Stimulated activated naive CD8-positive, alpha-beta T cell treated with anti-CD3 and anti-CD28 coated beads, Interleukin-15, Interleukin-2, amounts not matched to agents 100 U/mL and 50 U/mL, for 24 hours (primary cell): ENCODE measurements at regions not wholly inside any gene's neighbourhood (a gene's known extent, or its start where the extent isn't known, plus 50 kb on each side); places are given as distances from the start of the nearest gene placed in this dataset.
"Not testable (repeated sequence)": the region's sequence is repeated elsewhere in the genome, so short reads cannot be mapped to it uniquely, and the experiment has no call there.

Experiments
- ATAC-seq: fragments of 150-1000 bp; cut with Tn5 transposase; one replicate; pipeline ENCODE4 v1.10.0; 2021
- DNase-seq: peaks from one replicate; pipeline ENCODE4 v3.0.0; 2021

DNA sequence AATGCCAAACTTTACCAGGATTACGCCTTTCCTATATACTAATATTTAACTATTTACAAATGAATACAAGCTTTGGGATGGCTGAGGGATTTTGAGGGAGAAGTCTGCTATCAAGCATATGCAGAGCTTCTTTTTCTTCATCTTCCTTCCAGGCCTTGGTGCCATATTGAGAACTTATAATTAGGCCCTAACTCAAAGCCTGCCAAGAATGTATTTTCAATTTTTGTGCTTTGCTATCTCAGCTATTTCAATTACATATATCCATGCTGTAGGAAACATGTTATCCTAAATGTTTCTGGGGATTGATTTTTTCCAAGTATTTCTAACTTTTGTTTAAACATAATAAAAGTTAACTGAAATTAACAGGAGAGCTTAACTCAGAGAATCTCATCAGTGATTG lies 425.0 kb upstream of the GRM7 start:
- no peak for DNase-seq
- ATAC-seq: no peak

DNA sequence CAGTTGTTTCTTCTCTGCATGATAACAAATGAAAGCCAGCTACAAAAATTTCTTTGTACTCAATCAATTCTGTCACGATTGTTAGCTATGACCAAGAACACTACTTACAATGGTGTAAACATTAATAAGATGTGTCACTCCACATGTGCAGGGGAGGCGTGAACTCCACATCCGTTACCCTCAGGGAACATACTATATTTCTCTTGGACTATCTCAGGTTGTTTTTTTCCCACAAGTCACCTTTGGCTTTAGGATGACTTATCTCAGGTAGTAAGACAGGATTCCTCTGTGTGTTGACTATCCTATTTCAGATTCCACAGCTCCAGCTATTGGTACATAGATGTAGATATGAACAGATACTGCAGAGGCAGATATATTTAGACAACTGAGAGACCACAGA lies 423.3 kb upstream of the GRM7 start:
- ATAC-seq (no peak), DNase-seq (no peak)

DNA sequence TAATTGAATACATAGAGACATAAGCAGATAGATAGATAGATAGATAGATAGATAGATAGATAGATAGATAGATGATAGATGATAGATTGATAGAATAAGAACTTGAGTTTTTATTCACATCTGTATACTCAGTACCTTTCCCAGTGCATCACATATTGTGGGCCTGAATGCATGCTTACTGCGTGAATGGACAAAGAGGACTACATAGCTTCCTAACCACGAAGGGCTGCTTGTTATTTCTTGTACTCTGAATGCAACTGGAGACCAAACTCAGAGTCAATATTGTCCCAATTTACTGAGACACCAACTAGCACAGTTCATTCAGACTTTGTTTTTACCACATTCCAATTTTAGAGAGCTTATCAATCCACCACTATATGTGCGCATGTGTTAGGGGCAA lies 422.9 kb upstream of the GRM7 start:
- no peak for ATAC-seq
- no peak for DNase-seq

GRCh38 chr3:6439226-6439625 lies 421.7 kb upstream of the GRM7 start:
- ATAC-seq: no peak

DNA sequence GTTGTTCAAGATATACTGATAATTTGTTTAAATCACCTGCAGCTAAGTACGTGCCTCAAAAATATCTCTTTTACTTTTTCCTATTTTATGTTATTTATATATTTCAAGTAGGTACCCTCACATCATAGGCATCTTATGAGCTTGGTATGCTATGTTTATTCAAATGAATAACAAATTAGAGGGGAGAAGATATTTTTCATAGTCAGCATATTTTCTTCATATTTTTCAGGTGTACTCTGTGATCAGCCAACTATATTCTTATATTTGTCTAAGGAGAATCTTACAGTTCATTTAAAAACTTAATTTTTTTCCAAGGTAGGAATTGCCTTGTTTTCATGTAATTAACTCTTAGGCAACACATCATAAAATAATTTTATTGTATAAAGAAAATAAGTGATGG lies 421.1 kb upstream of the GRM7 start:
- ATAC-seq: no peak
- DNase-seq: no peak

More at GRCh38 chr3:6439226-6439625, 421.7 kb upstream of the GRM7 start:
- no peak for DNase-seq

- no peak for ATAC-seq
- no peak for DNase-seq
These were observed 415.8 kb upstream of the GRM7 start for GRCh38 chr3:6444888-6445658.

GRCh38 chr3:6447166-6447801 lies 413.6 kb upstream of the GRM7 start:
- no peak for ATAC-seq

GRCh38 chr3:6448011-6448410 lies 412.9 kb upstream of the GRM7 start:
- DNase-seq (no peak), ATAC-seq (no peak)

More at GRCh38 chr3:6447166-6447801, 413.6 kb upstream of the GRM7 start:
- no peak for DNase-seq

DNA sequence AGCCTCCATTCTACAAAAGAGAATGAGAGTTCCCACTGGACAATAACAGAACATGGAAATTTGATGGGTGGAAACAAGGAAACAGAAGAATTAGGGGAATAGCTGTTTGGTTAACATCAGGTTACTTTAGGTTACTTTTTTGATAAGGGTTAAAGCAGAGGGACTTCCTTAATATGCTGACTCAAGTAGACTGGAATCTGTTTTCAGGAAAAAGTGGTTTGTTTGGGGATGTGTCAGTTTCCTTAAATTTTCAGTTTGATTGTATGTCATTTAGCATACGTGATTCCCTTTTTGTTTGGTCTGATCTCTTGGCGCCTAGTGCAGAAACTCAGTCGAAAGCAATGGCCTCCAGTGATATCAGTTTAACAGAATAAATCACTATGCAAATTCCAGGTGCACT lies 411.8 kb upstream of the GRM7 start:
- DNase-seq (no peak), ATAC-seq (no peak)

GRCh38 chr3:6452974-6453373 lies 407.9 kb upstream of the GRM7 start:
- DNase-seq (no peak), ATAC-seq (no peak)

DNA sequence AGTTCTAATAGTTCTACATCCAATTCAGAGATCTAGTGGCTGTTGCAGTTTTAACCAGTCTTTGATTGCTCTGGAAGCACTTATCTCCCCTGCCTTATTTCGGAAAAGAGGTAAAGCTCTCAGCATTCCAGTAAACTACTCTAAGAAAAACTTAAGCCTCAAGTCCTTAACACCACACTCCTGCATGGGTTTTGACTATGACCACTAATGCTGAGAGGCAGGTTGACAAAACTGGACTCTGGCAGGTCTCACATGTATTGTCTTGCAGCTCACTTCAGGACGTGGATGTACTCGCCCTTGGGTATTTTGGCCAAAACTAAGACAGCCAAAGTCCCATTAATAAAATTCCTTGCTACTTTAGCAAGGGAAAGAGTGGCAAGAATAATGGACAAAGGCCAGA lies 405.9 kb upstream of the GRM7 start:
- no peak for DNase-seq

DNA sequence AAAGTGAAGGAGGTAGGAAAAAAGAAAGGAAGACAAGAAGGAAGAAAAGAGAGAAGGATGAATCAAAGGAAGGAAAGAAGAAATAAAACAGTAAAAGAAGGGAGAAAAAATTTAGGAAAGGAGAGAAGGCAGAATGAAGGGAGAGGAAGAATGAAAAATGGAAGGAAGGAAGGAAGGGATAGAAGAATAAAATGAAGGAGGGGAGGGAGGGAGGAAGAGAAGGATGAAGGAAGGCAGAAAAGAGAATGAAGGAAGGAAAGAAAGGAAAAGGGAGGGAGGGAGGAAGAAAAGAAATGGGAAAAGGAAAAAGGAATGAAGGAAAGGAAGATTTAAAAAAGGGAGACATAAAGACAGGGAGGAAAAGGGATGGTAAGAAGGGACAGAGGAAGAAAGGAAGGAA lies 393.7 kb upstream of the GRM7 start:
- ATAC-seq: no peak
- no peak for DNase-seq

More for the DNA sequence above, 405.9 kb upstream of the GRM7 start:
- no peak for ATAC-seq

DNA sequence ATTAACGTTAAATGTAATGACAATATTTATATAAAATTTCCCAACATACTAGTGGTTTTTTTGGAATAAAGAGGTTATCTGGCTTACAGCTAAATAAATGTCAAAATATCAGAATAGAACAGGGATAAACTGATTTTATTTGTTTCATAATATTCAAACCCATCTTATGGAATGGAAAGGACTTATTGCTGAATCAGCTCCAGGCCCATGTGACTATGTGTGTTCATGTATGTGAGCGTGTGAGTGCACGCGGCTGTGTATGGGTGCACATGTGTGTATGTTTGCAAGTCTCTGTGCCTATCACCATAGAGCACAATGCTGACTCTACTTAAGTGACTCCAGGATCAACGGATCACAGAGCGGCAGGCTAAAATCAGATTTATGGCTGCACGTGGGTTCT lies 392.3 kb upstream of the GRM7 start:
- no peak for ATAC-seq
- no peak for DNase-seq

DNA sequence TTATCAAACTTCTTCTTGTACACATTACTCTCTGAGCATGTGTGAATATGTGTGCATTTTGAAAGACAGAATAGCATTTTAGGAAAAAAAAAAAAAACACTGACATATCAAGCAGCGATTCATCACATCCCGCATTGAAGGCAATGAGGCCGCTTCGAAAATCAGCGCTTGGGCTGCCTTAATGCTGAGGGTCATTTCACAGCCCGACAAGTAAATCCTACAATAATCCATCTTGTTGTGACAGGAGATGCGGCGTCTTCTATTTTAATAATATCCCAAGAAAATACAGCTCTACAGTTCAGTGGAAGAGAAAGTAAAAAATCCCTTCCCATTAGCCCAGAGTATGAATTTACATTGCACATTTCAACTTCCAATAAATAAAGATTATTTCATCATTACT lies 389.2 kb upstream of the GRM7 start:
- DNase-seq: no peak
- ATAC-seq: no peak

GRCh38 chr3:6490487-6491327 lies 370.2 kb upstream of the GRM7 start:
- DNase-seq, ATAC-seq: not testable (repeated sequence)

- ATAC-seq (no peak), DNase-seq (no peak)
These were observed 369.1 kb upstream of the GRM7 start for GRCh38 chr3:6491768-6492167.

GRCh38 chr3:6492306-6492705 lies 368.6 kb upstream of the GRM7 start:
- no peak for ATAC-seq
- DNase-seq: no peak

GRCh38 chr3:6498944-6499343 lies 362.0 kb upstream of the GRM7 start:
- DNase-seq: not testable (repeated sequence)

GRCh38 chr3:6504347-6504746 lies 356.6 kb upstream of the GRM7 start:
- DNase-seq (no peak), ATAC-seq (no peak)

More at GRCh38 chr3:6498944-6499343, 362.0 kb upstream of the GRM7 start:
- not testable (repeated sequence) for ATAC-seq

- no peak for DNase-seq
- ATAC-seq: no peak
These were observed 356.1 kb upstream of the GRM7 start for GRCh38 chr3:6504834-6505233.

DNA sequence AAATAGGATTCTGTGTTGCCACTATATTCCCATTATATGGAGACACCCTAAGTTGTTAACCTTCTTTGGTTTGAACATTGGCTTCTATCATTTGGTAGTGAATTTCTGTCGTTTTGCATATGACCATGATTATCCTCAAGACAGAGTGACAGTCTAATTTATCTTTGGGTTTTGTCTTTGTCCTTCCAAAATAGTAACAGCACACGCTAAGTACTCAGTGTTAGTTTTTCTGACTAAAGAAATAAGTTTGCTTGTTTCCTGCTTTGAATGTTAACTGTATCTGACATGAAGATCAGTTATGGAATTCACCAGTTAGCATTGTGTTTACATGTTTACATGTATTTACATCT lies 352.5 kb upstream of the GRM7 start:
- DNase-seq (no peak), ATAC-seq (no peak)

DNA sequence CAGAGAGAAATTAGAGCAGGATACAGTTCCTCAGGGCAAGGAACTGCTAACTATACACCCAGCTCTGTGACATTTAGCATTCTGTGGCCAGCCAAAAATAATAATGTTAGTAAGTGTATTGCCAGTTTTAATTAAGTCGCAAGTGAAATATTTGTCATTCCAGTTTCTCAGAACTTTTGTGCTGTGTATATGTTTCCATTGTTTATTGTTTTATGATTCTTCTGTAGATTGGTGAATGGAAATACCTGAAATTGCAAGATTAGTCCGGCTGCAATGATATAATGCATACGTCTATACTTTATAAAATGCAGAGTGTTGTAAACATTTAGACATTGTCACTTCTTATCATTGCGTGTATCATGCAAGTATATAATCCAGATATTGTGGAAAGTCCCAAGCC lies 351.3 kb upstream of the GRM7 start:
- ATAC-seq (no peak), DNase-seq (no peak)

DNA sequence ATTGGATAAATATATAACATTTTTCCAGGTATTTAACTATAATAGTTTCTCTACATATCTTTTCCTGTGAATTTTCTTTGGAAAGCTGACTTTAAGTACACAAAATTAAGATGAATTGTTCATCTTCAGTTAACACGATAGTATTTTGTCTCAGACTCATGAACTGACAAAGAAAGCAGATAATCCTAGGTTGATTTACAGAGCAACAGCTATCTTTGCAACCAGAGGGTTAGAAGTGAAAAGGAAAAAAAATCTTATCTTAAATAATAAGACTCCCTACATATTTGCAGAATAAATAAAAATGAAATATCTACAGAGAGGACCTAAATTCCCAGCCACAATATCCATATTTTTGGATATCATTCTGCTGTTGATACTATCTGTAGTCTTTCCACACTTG lies 350.2 kb upstream of the GRM7 start:
- ATAC-seq (no peak), DNase-seq (no peak)
